ENCODE measurements at regions not wholly inside any gene's neighbourhood (a gene's known extent, or its start where the extent isn't known, plus 50 kb on each side); places are given as distances from the start of the nearest gene placed in this dataset.

GRCh38 chr9:23596913-23597634, 229.0 kb downstream of the ELAVL2 start:
- Histone ChIP-seq H3K27me3 (no peaks in the 10 kb centered on the region), H3K36me3 (no peaks in the 10 kb centered on the region), H3K4me3 (no peak overlapping the region), H3K9me3 (no peaks in the 10 kb centered on the region), H3K4me1 (peaks cover 0 to 17% (median 9%) of the 10 kb centered on the region in 9 donors), H3K27ac (no peak overlapping the region)
- WGBS, 2 donors, result 45 to 56% methylated on average over 3 of the region's 3 CpGs
- no peak for DNase-seq
- no peak for TF ChIP-seq CTCF (IDR thresholded peaks at IDR 0.05)
- no peak for ATAC-seq
- intact Hi-C loops (cut with DNase I), result no loop called here

GRCh38 chr9:23598994-23599393, 227.0 kb downstream of the ELAVL2 start:
- ATAC-seq, result no peak
- 93 to 94% methylated on average over 2 of the region's 2 CpGs for WGBS, 2 donors
- no peaks in the 10 kb centered on the region for H3K36me3 ChIP-seq
- peaks cover 0 to 14% (median 9%) of the 10 kb centered on the region in 9 donors for H3K4me1 ChIP-seq
- no peaks in the 10 kb centered on the region for H3K27me3 ChIP-seq
- TF ChIP-seq CTCF (IDR thresholded peaks at IDR 0.05), result no peak
- no peak for DNase-seq
- H3K4me3 ChIP-seq, result no peak overlapping the region
- no peaks in the 10 kb centered on the region for H3K9me3 ChIP-seq
- intact Hi-C loops (cut with DNase I), result no loop called here
- no peak overlapping the region for H3K27ac ChIP-seq

GRCh38 chr9:23603311-23603710, 222.7 kb downstream of the ELAVL2 start:
- intact Hi-C loops (cut with DNase I), result loop anchor here in 1 of 10 donors (10.0 kb wide), 1 partner anchor 61 kb away; no protein-coding TSS in a partner anchor
- no peaks in the 10 kb centered on the region for H3K36me3 ChIP-seq
- no peak overlapping the region for H3K27ac ChIP-seq
- H3K27me3 ChIP-seq, result no peaks in the 10 kb centered on the region
- no peaks in the 10 kb centered on the region for H3K9me3 ChIP-seq
- ATAC-seq, result no peak
- H3K4me3 ChIP-seq, result no peak overlapping the region
- no peaks in the 10 kb centered on the region for H3K4me1 ChIP-seq
- DNase-seq, result no peak
- no peak for TF ChIP-seq CTCF (IDR thresholded peaks at IDR 0.05)
- WGBS, 2 donors, result 96 to 98% methylated on average over 7 of the region's 7 CpGs

- H3K4me3 ChIP-seq, result no peak overlapping the region
- H3K27me3 ChIP-seq, result no peaks in the 10 kb centered on the region
- whole genome bisulfite sequencing, 2 donors, result 92 to 96% methylated on average over 1 of the region's 1 CpG
- intact Hi-C loops (cut with DNase I), result loop anchor here in 1 of 10 donors (10.0 kb wide), 1 partner anchor 59 kb away; no protein-coding TSS in a partner anchor
- ATAC-seq (no peak), DNase-seq (no peak)
- no peaks in the 10 kb centered on the region for H3K36me3 ChIP-seq
- H3K9me3 ChIP-seq, result no peaks in the 10 kb centered on the region
- no peak overlapping the region for H3K27ac ChIP-seq
- H3K4me1 ChIP-seq, result no peaks in the 10 kb centered on the region
- no peak for TF ChIP-seq CTCF (IDR thresholded peaks at IDR 0.05)
Observed at GRCh38 chr9:23606107-23606506, 219.9 kb downstream of the ELAVL2 start.

Measured in heart right ventricle (tissue), 16 donors.